IMR-90 (cell line): ENCODE measurements at regions not wholly inside any gene's neighbourhood (a gene's known extent, or its start where the extent isn't known, plus 50 kb on each side); places are given as distances from the start of the nearest gene placed in this dataset.

ENCODE experiments used
- BHLHE40 ChIP-seq: fragments of 150-350 bp; IDR thresholded peaks from 2 replicates; pipeline ENCODE4 v1.6.1; 2016; ENCODE audit warnings: mild to moderate bottlenecking, low read depth, low read length
- CEBPB ChIP-seq: IDR thresholded peaks from 2 replicates; pipeline ENCODE4 v1.6.1; 2012; ENCODE audit warnings: low read depth, low read length, improper control_type of control experiment
- CHD1 ChIP-seq: IDR thresholded peaks from 2 replicates; pipeline ENCODE4 v1.6.1; 2012; ENCODE audit warnings: low read depth, low read length, improper control_type of control experiment
- ELK1 ChIP-seq: fragments of 150-350 bp; IDR thresholded peaks from 2 replicates; pipeline ENCODE4 v1.6.1; 2016; ENCODE audit warnings: low read depth, mild to moderate bottlenecking, low read length, moderate library complexity, borderline replicate concordance
- FOS ChIP-seq: fragments of 150-350 bp; IDR thresholded peaks from 2 replicates; pipeline ENCODE4 v1.6.1; 2016; ENCODE audit warnings: low read depth, low read length
- MAFK ChIP-seq: IDR thresholded peaks from 2 replicates; pipeline ENCODE4 v1.6.1; 2012; ENCODE audit warnings: low read depth, low read length, improper control_type of control experiment
- MAZ ChIP-seq: IDR thresholded peaks from 2 replicates; pipeline ENCODE4 v1.6.1; 2012; ENCODE audit warnings: low read depth, mild to moderate bottlenecking, low read length, improper control_type of control experiment, moderate library complexity, borderline replicate concordance
- MXI1 ChIP-seq: IDR thresholded peaks from 2 replicates; pipeline ENCODE4 v1.6.1; 2012; ENCODE audit warnings: low read depth, mild to moderate bottlenecking, low read length, moderate library complexity, borderline replicate concordance
- POLR2A ChIP-seq: IDR thresholded peaks from 2 replicates; pipeline ENCODE4 v1.6.1; 2012; ENCODE audit warnings: mild to moderate bottlenecking, low read depth, low read length
- RFX5 ChIP-seq: IDR thresholded peaks from 2 replicates; pipeline ENCODE4 v1.8.0; 2012; ENCODE audit warnings: low read depth, mild to moderate bottlenecking, low read length, moderate library complexity
- USF2 ChIP-seq: fragments of 150-350 bp; IDR thresholded peaks from 2 replicates; pipeline ENCODE4 v1.6.1; 2017; ENCODE audit warnings: mild to moderate bottlenecking, antibody characterized with exemption, low read length, low read depth
- TF ChIP-seq, protein P1 (sequence below): conservative IDR thresholded peaks from 2 replicates; pipeline ENCODE4 v1.5.1; 2012; ENCODE audit warnings: mild to moderate bottlenecking, low read depth, low read length, improper control_type of control experiment

- TF ChIP-seq POLR2A (no peak), FOS (no peak), MXI1 (no peak), USF2 (no peak), CEBPB (no peak), BHLHE40 (no peak), MAZ (no peak), RFX5 (no peak), MAFK (no peak), ELK1 (no peak), CHD1 (no peak)
- TF ChIP-seq, protein P1, sequence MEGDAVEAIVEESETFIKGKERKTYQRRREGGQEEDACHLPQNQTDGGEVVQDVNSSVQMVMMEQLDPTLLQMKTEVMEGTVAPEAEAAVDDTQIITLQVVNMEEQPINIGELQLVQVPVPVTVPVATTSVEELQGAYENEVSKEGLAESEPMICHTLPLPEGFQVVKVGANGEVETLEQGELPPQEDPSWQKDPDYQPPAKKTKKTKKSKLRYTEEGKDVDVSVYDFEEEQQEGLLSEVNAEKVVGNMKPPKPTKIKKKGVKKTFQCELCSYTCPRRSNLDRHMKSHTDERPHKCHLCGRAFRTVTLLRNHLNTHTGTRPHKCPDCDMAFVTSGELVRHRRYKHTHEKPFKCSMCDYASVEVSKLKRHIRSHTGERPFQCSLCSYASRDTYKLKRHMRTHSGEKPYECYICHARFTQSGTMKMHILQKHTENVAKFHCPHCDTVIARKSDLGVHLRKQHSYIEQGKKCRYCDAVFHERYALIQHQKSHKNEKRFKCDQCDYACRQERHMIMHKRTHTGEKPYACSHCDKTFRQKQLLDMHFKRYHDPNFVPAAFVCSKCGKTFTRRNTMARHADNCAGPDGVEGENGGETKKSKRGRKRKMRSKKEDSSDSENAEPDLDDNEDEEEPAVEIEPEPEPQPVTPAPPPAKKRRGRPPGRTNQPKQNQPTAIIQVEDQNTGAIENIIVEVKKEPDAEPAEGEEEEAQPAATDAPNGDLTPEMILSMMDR = no peak
Measured at GRCh38 chr3:105274536-105274935, 92.2 kb upstream of the ALCAM start.
